ENCODE measurements at regions not wholly inside any gene's neighbourhood (a gene's known extent, or its start where the extent isn't known, plus 50 kb on each side); places are given as distances from the start of the nearest gene placed in this dataset. TPM values are rescaled to one million over a fixed set of nuclear protein-coding genes. Genes with fewer than 3 reads are reported as not detected.
A peak's percentile ranks its signal among the peaks of the same experiment; 100 is the strongest.

DNA sequence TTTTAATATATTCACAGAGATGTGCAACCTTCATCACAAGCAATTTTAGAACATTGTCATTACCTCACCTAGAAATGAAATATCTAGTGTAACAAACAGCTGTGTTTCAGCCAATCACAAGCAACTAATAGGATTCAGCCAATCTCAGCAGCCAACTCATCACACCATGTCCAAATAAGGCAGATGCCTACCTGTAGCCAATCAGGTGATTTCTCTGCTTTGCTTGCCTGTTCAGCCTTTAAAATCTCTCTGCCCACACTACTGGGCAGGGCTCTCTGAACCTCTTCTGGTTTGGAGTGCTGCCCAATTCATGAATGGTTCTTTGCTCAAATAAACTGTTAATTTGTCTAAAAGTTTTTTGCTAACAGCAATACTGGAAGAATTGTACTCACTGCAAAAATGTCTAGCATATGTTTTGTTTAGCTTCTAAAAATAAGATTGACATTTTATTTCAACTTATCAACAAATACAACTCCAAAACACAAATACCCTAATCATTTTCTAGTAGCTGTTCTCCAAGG, 52.4 kb upstream of the IGFBP7 start:
- H3K27ac ChIP-seq (ENCODE audit: low read depth, low read length): no peak overlapping the region
- DNase-seq: peak; percentile 25
- no peak overlapping the region for H3K4me3 ChIP-seq (ENCODE audit: low read length)
- H3K4ac ChIP-seq (ENCODE audit: low read depth, low read length): no peak overlapping the region
- H3K27me3 ChIP-seq (ENCODE audit: insufficient read depth, low read length, poor library complexity): no peaks in the 10 kb centered on the region
- H3K79me1 ChIP-seq (ENCODE audit: low read length): no peaks in the 10 kb centered on the region
- H2BK5ac ChIP-seq (ENCODE audit: low read length): no peak overlapping the region
- no peak overlapping the region for H3K23ac ChIP-seq (ENCODE audit: low read length)
- H3K4me1 ChIP-seq (ENCODE audit: control insufficient read depth, low read depth, low read length): no peaks in the 10 kb centered on the region
- no peak overlapping the region for H3K56ac ChIP-seq (ENCODE audit: low read length)
- no peak overlapping the region for H3K9ac ChIP-seq (ENCODE audit: low read length)
- H3K4me2 ChIP-seq (ENCODE audit: low read length): no peak overlapping the region
- no peak overlapping the region for H3K18ac ChIP-seq (ENCODE audit: low read length)
- H2AK5ac ChIP-seq (ENCODE audit: low read length): no peak overlapping the region
- no peak overlapping the region for H4K8ac ChIP-seq (ENCODE audit: low read depth, low read length)
- H2BK120ac ChIP-seq (ENCODE audit: low read depth, low read length): no peak overlapping the region
- no peak overlapping the region for H4K5ac ChIP-seq (ENCODE audit: low read length)
- no peaks in the 10 kb centered on the region for H3K79me2 ChIP-seq (ENCODE audit: control insufficient read depth, insufficient read depth, low read length)
- no peaks in the 10 kb centered on the region for H3K36me3 ChIP-seq (ENCODE audit: control insufficient read depth, insufficient read depth, low read length)
- H2BK15ac ChIP-seq (replicated peaks; ENCODE audit: low read depth): no peak overlapping the region

Small RNAs in the stretch of these regions (small RNA-seq; reads per million reads assigned to genes)
- gene SRIP1 (ENCODE audit: insufficient read depth): not detected

Measured in mesendoderm (in vitro differentiated cells).